ENCODE measurements at regions not wholly inside any gene's neighbourhood (a gene's known extent, or its start where the extent isn't known, plus 50 kb on each side); places are given as distances from the start of the nearest gene placed in this dataset.

GRCh38 chr6:119713903-119714302 lies 364.3 kb upstream of the MAN1A1 start:
- Histone ChIP-seq H3K4me3 (replicated peaks; ENCODE audit: insufficient read depth, low read length) (no peak overlapping the region), H3K27ac (replicated peaks) (no peak overlapping the region), H3K27me3 (ENCODE audit: insufficient read depth, poor library complexity, severe bottlenecking) (no peaks in the 10 kb centered on the region)
- DNase-seq (ENCODE audit: low read depth in 1 of 2, low spot score in 1 of 2), result no peak
- TF ChIP-seq, protein P1, sequence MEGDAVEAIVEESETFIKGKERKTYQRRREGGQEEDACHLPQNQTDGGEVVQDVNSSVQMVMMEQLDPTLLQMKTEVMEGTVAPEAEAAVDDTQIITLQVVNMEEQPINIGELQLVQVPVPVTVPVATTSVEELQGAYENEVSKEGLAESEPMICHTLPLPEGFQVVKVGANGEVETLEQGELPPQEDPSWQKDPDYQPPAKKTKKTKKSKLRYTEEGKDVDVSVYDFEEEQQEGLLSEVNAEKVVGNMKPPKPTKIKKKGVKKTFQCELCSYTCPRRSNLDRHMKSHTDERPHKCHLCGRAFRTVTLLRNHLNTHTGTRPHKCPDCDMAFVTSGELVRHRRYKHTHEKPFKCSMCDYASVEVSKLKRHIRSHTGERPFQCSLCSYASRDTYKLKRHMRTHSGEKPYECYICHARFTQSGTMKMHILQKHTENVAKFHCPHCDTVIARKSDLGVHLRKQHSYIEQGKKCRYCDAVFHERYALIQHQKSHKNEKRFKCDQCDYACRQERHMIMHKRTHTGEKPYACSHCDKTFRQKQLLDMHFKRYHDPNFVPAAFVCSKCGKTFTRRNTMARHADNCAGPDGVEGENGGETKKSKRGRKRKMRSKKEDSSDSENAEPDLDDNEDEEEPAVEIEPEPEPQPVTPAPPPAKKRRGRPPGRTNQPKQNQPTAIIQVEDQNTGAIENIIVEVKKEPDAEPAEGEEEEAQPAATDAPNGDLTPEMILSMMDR (IDR thresholded peaks at IDR 0.05; ENCODE audit: insufficient read depth, low read length), result no peak
- TF ChIP-seq, protein P2, sequence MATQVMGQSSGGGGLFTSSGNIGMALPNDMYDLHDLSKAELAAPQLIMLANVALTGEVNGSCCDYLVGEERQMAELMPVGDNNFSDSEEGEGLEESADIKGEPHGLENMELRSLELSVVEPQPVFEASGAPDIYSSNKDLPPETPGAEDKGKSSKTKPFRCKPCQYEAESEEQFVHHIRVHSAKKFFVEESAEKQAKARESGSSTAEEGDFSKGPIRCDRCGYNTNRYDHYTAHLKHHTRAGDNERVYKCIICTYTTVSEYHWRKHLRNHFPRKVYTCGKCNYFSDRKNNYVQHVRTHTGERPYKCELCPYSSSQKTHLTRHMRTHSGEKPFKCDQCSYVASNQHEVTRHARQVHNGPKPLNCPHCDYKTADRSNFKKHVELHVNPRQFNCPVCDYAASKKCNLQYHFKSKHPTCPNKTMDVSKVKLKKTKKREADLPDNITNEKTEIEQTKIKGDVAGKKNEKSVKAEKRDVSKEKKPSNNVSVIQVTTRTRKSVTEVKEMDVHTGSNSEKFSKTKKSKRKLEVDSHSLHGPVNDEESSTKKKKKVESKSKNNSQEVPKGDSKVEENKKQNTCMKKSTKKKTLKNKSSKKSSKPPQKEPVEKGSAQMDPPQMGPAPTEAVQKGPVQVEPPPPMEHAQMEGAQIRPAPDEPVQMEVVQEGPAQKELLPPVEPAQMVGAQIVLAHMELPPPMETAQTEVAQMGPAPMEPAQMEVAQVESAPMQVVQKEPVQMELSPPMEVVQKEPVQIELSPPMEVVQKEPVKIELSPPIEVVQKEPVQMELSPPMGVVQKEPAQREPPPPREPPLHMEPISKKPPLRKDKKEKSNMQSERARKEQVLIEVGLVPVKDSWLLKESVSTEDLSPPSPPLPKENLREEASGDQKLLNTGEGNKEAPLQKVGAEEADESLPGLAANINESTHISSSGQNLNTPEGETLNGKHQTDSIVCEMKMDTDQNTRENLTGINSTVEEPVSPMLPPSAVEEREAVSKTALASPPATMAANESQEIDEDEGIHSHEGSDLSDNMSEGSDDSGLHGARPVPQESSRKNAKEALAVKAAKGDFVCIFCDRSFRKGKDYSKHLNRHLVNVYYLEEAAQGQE (IDR thresholded peaks at IDR 0.05; ENCODE audit: insufficient replicate concordance, low read depth), result no peak
- TF ChIP-seq GABPA (IDR thresholded peaks at IDR 0.05; ENCODE audit: low read depth) (no peak), POLR2AphosphoS5 (IDR thresholded peaks at IDR 0.05; ENCODE audit: low read depth) (no peak), SPI1 (IDR thresholded peaks at IDR 0.05; ENCODE audit: borderline replicate concordance, low read depth) (no peak)

DNA sequence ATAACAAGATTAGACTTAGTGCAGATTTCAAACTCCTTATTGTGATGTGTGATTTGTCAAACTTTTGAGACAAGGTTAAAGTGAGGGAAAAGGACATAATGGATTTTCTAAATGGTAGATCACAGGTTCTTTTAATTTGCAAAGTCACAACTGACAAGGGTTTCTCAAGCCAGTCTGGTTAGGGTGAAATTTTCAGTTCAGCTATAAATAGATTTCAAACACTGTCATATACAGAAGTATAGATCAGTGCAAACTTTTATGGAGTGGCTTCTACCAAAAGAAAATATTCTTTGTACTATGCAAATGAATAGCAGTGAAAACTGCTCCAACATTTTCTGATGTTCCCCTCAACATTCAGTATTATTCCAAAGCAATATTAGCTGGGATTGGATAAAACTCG lies 337.1 kb upstream of the MAN1A1 start:
- Histone ChIP-seq H3K27ac (replicated peaks) (no peak overlapping the region), H3K4me3 (replicated peaks; ENCODE audit: insufficient read depth, low read length) (no peak overlapping the region), H3K27me3 (ENCODE audit: insufficient read depth, poor library complexity, severe bottlenecking) (no peaks in the 10 kb centered on the region)
- TF ChIP-seq POLR2AphosphoS5 (IDR thresholded peaks at IDR 0.05; ENCODE audit: low read depth), result no peak
- TF ChIP-seq, protein P1 (IDR thresholded peaks at IDR 0.05; ENCODE audit: insufficient read depth, low read length), result no peak
- TF ChIP-seq, protein P2 (IDR thresholded peaks at IDR 0.05; ENCODE audit: insufficient replicate concordance, low read depth), result no peak
- DNase-seq (ENCODE audit: low read depth in 1 of 2, low spot score in 1 of 2), result no peak

DNA sequence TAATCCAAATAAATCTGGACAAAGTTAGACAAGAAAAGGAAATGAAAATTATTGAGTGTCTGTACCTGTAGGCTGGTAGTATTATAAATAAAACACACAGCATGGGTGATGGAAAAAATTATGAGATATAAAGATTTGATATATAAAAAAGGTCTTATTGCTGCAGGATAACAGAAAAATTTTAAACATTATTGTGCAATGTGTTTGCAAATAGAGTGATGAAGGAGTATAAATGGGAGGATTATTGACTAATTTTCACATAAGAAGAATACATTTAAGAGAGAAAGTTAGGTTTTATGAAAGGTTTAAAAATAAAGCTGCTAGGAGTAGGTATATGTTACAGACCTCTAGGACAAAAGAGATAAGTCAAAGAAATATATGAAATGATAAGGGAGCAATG lies 336.7 kb upstream of the MAN1A1 start:
- Histone ChIP-seq H3K4me3 (replicated peaks; ENCODE audit: insufficient read depth, low read length) (no peak overlapping the region), H3K27ac (replicated peaks) (no peak overlapping the region), H3K27me3 (ENCODE audit: insufficient read depth, poor library complexity, severe bottlenecking) (no peaks in the 10 kb centered on the region)
- DNase-seq (ENCODE audit: low read depth in 1 of 2, low spot score in 1 of 2), result no peak
- TF ChIP-seq SPI1 (IDR thresholded peaks at IDR 0.05; ENCODE audit: borderline replicate concordance, low read depth), result no peak
- TF ChIP-seq, protein P1 (IDR thresholded peaks at IDR 0.05; ENCODE audit: insufficient read depth, low read length), result no peak
- no peak for TF ChIP-seq POLR2AphosphoS5 (IDR thresholded peaks at IDR 0.05; ENCODE audit: low read depth)
- TF ChIP-seq, protein P2 (IDR thresholded peaks at IDR 0.05; ENCODE audit: insufficient replicate concordance, low read depth), result no peak

Data from HL-60 (cell line).